SK-N-MC (cell line): ENCODE measurements at regions not wholly inside any gene's neighbourhood (a gene's known extent, or its start where the extent isn't known, plus 50 kb on each side); places are given as distances from the start of the nearest gene placed in this dataset.

Source experiments
- EZH2 ChIP-seq: fragments of 200-600 bp; sonication (generic); IDR thresholded peaks from one replicate; pipeline ENCODE4 v1.6.1; 2017; ENCODE audit warnings: antibody characterized with exemption
- FOXP2 ChIP-seq: optimal IDR thresholded peaks from 2 replicates; pipeline ENCODE3; 2011; ENCODE audit warnings: mild to moderate bottlenecking, moderate library complexity; ENCODE audit not compliant: insufficient read depth; ENCODE audit errors: extremely low read length, control extremely low read depth
- POLR2AphosphoS5 ChIP-seq: IDR thresholded peaks from 2 replicates; pipeline ENCODE4 v1.6.1; 2012; ENCODE audit warnings: mild to moderate bottlenecking, low read depth, low read length, borderline replicate concordance

DNA sequence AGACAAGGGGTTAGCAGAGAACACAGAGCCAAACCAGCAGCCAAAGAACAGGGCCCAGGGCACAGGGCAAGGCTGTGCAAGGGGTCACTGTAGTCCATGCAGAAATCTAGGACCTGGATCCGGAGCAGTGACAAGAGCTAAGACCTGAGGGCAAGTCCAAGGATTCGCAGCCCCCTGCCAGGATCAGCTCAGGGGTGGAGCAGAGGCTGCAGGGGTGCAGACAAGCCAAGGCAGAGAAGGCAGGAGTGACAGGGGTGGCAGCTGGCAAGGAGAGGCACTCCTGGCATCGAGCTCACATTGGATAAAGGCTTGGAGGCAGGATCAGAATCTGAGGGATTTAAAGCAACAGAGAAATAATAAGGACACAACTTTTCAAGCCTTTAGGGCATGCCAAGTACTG lies 80.7 kb upstream of the NANOS1 start:
- TF ChIP-seq EZH2 (no peak), POLR2AphosphoS5 (no peak), FOXP2 (no peak)
